ENCODE measurements at regions not wholly inside any gene's neighbourhood (a gene's known extent, or its start where the extent isn't known, plus 50 kb on each side); places are given as distances from the start of the nearest gene placed in this dataset.

DNA sequence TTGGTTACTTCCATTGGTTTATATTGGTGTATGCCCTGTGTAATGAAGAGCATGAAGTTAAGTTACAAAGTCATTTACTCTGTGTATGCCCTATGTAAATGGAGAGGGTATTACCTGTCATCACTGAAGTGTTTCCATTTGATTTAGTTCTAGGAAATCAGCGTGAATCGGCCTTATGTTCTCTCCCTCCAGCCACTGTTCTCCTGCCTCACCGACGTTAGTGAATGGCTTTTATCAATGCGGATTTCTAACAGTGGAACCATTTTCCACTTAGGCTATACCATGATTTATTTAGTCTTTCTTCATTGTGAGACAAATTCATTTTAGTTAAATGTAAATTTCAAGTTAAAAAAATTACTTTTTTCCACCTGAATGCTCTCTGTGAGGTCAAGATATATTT, 327.0 kb upstream of the ADCY2 start:
- Histone ChIP-seq H3K27ac (ENCODE audit: low read length) (no peak overlapping the region), H3K4me3 (ENCODE audit: low read length) (no peak overlapping the region), H3K4me1 (ENCODE audit: control insufficient read depth, insufficient read depth, low read length) (no peaks in the 10 kb centered on the region), H3K36me3 (ENCODE audit: control insufficient read depth, insufficient read depth, low read length) (no peaks in the 10 kb centered on the region), H3K9me3 (ENCODE audit: control insufficient read depth, insufficient read depth, low read length) (no peaks in the 10 kb centered on the region), H3K27me3 (ENCODE audit: control insufficient read depth, insufficient read depth, low read length) (no peaks in the 10 kb centered on the region)
- 69% methylated on average over 5 of the region's 5 CpGs for WGBS (ENCODE audit: insufficient coverage)
- Mint-ChIP-seq H3K27ac (no peak overlapping the region), H3K9me3 (peaks cover 3% of the 10 kb centered on the region in 2 donors), H3K36me3 (no peaks in the 10 kb centered on the region), H3K4me3 (no peak overlapping the region), H3K27me3 (ENCODE audit: low read depth in 2 of 2) (no peaks in the 10 kb centered on the region), H3K4me1 (no peaks in the 10 kb centered on the region)
- ATAC-seq, result no peak
- no peak for DNase-seq
- intact Hi-C loops (cut with micrococcal nuclease), result no loop called here
- no peak for TF ChIP-seq CTCF (IDR thresholded peaks at IDR 0.05)

GRCh38 chr5:7072188-7072587, 323.8 kb upstream of the ADCY2 start:
- H3K4me3 Mint-ChIP-seq, result no peak overlapping the region
- H3K27ac Mint-ChIP-seq, result no peak overlapping the region
- no peak for DNase-seq
- no peaks in the 10 kb centered on the region for H3K4me1 Mint-ChIP-seq
- no peak for TF ChIP-seq CTCF (IDR thresholded peaks at IDR 0.05)
- no peaks in the 10 kb centered on the region for H3K27me3 ChIP-seq (ENCODE audit: control insufficient read depth, insufficient read depth, low read length)
- no peak overlapping the region for H3K27ac ChIP-seq (ENCODE audit: low read length)
- no peaks in the 10 kb centered on the region for H3K9me3 ChIP-seq (ENCODE audit: control insufficient read depth, insufficient read depth, low read length)
- no peaks in the 10 kb centered on the region for H3K36me3 ChIP-seq (ENCODE audit: control insufficient read depth, insufficient read depth, low read length)
- no peak overlapping the region for H3K4me3 ChIP-seq (ENCODE audit: low read length)
- 36% methylated on average over 3 of the region's 4 CpGs for WGBS (ENCODE audit: insufficient coverage)
- intact Hi-C loops (cut with micrococcal nuclease), result no loop called here
- H3K4me1 ChIP-seq (ENCODE audit: control insufficient read depth, insufficient read depth, low read length), result no peaks in the 10 kb centered on the region
- ATAC-seq, result no peak
- no peaks in the 10 kb centered on the region for H3K36me3 Mint-ChIP-seq
- H3K9me3 Mint-ChIP-seq, result peaks cover 3% of the 10 kb centered on the region in 2 donors
- no peaks in the 10 kb centered on the region for H3K27me3 Mint-ChIP-seq (ENCODE audit: low read depth in 2 of 2)

DNA sequence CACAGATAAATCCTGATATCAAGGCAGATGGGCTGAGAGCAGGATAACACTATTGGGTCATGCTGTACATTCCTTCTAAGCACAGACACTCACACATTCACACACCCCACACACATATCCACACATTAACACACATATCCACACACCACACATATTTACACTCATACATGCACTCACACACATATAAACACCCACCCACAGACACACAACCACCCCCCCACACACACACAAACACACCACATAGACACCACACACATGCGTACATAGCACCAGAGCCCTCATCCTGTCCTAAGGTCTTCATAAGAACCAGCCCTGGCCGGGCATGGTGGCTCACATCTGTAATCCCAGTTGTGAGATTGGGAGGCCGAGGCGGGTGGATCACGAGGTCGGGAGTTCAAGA, 322.3 kb upstream of the ADCY2 start:
- peaks cover 3 to 5% of the 10 kb centered on the region in 2 donors for H3K9me3 Mint-ChIP-seq
- H3K4me1 Mint-ChIP-seq, result no peaks in the 10 kb centered on the region
- H3K27me3 Mint-ChIP-seq (ENCODE audit: low read depth in 2 of 2), result no peaks in the 10 kb centered on the region
- no peaks in the 10 kb centered on the region for H3K27me3 ChIP-seq (ENCODE audit: control insufficient read depth, insufficient read depth, low read length)
- H3K27ac ChIP-seq (ENCODE audit: low read length), result no peak overlapping the region
- no peak for TF ChIP-seq CTCF (IDR thresholded peaks at IDR 0.05)
- ATAC-seq (no peak), DNase-seq (no peak)
- H3K4me3 ChIP-seq (ENCODE audit: low read length), result no peak overlapping the region
- H3K4me1 ChIP-seq (ENCODE audit: control insufficient read depth, insufficient read depth, low read length), result no peaks in the 10 kb centered on the region
- H3K27ac Mint-ChIP-seq, result no peak overlapping the region
- WGBS (ENCODE audit: insufficient coverage), result 92% methylated on average over 6 of the region's 6 CpGs
- intact Hi-C loops (cut with micrococcal nuclease), result no loop called here
- no peaks in the 10 kb centered on the region for H3K36me3 Mint-ChIP-seq
- no peaks in the 10 kb centered on the region for H3K9me3 ChIP-seq (ENCODE audit: control insufficient read depth, insufficient read depth, low read length)
- no peaks in the 10 kb centered on the region for H3K36me3 ChIP-seq (ENCODE audit: control insufficient read depth, insufficient read depth, low read length)
- H3K4me3 Mint-ChIP-seq, result no peak overlapping the region

DNA sequence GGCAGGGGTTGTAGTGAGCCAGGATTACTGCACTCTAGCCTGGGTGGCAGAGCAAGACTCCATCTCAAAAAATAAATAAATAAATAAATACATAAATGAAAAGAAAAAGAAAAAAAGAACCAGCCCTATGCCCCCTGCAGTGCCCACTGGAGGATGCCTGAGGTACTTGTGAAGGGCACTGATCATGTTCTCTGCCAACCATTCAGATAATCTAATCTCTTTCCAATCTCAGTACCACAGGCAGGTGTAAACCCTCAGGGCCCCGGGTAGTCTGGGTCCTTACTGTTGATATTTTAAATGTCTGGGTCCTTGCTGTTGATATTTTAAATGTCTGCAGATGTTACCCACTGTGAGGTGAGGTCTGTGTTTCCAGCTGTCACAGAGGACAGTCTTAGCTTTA, 321.8 kb upstream of the ADCY2 start:
- H3K27me3 Mint-ChIP-seq (ENCODE audit: low read depth in 2 of 2), result no peaks in the 10 kb centered on the region
- no peak for TF ChIP-seq CTCF (IDR thresholded peaks at IDR 0.05)

More for the DNA sequence above, 321.8 kb upstream of the ADCY2 start:
- H3K4me1 Mint-ChIP-seq, result no peaks in the 10 kb centered on the region
- WGBS (ENCODE audit: insufficient coverage), result no CpG with 5 or more reads among the region's 1 CpG
- no peaks in the 10 kb centered on the region for H3K36me3 Mint-ChIP-seq
- no peak overlapping the region for H3K4me3 Mint-ChIP-seq
- H3K9me3 Mint-ChIP-seq, result peaks cover 3 to 5% of the 10 kb centered on the region in 2 donors
- Histone ChIP-seq H3K27me3 (ENCODE audit: control insufficient read depth, insufficient read depth, low read length) (no peaks in the 10 kb centered on the region), H3K36me3 (ENCODE audit: control insufficient read depth, insufficient read depth, low read length) (no peaks in the 10 kb centered on the region), H3K4me1 (ENCODE audit: control insufficient read depth, insufficient read depth, low read length) (no peaks in the 10 kb centered on the region), H3K9me3 (ENCODE audit: control insufficient read depth, insufficient read depth, low read length) (no peaks in the 10 kb centered on the region), H3K27ac (ENCODE audit: low read length) (no peak overlapping the region), H3K4me3 (ENCODE audit: low read length) (no peak overlapping the region)
- DNase-seq (no peak), ATAC-seq (no peak)
- no peak overlapping the region for H3K27ac Mint-ChIP-seq
- intact Hi-C loops (cut with micrococcal nuclease), result no loop called here
